ENCODE measurements at regions not wholly inside any gene's neighbourhood (a gene's known extent, or its start where the extent isn't known, plus 50 kb on each side); places are given as distances from the start of the nearest gene placed in this dataset.
"Not testable (repeated sequence)": the region's sequence is repeated elsewhere in the genome, so short reads cannot be mapped to it uniquely, and the experiment has no call there.

DNA sequence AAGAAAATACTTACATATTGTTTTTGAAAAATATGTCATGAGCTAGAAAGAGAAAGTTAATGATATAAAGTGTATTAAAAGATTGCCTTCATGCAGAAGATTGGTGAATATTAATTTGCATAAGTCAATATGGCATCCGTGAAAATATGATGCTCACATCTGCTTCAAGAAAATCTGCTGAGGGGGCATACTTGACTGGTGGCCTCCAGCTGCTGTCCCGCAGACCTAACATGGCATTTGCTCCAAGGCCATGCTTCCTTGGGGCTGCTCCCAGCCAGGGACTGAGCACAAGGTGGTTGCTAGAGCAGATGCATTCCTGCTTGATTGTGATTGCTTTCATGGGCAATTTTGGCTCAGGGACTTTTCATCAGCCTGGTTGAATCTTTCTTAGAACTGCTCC, 133.8 kb downstream of the TTC6 start:
- TF ChIP-seq, protein P1, sequence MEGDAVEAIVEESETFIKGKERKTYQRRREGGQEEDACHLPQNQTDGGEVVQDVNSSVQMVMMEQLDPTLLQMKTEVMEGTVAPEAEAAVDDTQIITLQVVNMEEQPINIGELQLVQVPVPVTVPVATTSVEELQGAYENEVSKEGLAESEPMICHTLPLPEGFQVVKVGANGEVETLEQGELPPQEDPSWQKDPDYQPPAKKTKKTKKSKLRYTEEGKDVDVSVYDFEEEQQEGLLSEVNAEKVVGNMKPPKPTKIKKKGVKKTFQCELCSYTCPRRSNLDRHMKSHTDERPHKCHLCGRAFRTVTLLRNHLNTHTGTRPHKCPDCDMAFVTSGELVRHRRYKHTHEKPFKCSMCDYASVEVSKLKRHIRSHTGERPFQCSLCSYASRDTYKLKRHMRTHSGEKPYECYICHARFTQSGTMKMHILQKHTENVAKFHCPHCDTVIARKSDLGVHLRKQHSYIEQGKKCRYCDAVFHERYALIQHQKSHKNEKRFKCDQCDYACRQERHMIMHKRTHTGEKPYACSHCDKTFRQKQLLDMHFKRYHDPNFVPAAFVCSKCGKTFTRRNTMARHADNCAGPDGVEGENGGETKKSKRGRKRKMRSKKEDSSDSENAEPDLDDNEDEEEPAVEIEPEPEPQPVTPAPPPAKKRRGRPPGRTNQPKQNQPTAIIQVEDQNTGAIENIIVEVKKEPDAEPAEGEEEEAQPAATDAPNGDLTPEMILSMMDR (IDR thresholded peaks at IDR 0.05; ENCODE audit: borderline replicate concordance, insufficient read depth, low read depth, low read length), result no peak
- no peak overlapping the region for H3K4me3 ChIP-seq (ENCODE audit: low read depth, low read length)

DNA sequence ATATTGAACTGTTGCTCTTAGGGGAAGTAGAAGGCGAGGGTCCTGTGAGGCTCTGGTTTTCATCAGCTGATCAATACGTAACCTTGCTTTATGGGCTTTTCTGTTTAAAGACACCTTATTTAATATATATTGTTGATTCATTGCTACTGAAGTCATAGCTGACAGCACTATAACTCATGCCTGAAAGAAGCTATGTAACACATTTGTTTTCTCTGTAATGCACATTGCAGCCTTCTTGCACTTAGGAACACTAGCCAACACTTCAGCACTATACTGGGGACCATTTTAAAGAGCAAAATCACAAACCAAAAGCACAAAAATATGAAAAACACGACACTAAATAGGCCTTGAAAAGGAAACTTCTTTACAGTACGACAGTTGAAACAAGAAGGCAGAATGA, 135.7 kb downstream of the TTC6 start:
- H3K4me3 ChIP-seq (ENCODE audit: low read depth, low read length), result no peak overlapping the region
- TF ChIP-seq, protein P1 (IDR thresholded peaks at IDR 0.05; ENCODE audit: borderline replicate concordance, insufficient read depth, low read depth, low read length), result no peak

DNA sequence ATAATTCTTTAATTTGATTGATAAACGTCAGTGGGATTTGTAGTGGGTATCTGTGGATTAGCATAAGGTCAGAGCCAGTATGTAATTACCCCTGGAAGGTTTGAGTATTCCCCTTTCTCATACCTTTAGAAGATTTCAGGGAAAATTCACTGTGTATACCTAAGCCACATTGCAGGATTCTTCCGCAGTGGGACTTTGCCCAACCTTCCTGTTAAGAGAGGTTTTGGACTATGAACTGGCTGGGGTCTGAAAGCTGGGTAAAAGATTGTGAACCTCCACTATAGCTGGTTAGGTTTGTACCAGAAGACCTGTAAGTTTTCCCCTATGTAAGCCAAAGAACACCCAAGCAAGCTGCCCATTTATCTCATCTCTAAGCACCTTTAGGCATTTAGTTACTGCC, 150.2 kb downstream of the TTC6 start:
- no peak overlapping the region for H3K4me3 ChIP-seq (ENCODE audit: low read depth, low read length)
- TF ChIP-seq, protein P1 (IDR thresholded peaks at IDR 0.05; ENCODE audit: borderline replicate concordance, insufficient read depth, low read depth, low read length), result no peak

DNA sequence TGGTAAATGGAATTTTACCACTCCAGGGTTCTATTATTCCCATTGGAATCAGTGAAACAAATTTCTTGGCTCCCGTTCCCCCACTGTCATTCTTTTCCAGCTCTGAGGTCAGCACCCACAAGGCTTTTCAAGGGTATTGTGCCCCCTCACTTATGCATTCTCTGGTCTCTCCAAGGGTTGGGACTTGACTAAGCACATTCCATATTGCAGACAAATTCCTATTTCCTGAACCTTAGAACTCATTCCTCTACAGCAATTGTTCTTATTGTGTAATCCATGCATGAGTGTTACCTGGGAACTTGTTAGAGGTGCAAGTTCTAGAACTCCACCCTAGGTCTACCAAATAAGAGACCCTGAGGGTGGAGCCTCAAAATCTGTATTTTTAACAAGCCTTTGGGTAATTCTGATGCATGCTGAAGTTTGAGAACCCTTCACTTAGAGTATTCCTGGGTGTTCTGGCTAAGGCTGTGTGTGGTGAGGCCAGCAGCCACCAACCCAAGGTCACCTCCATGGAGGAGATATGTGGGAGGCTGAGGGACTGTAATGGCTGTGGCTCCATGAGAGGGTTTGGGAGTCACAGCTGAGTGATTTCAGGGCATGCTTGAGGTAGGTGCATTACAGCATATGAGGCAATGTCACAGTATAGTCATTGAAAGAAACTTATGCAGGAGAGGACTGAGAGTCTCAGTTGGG, 150.9 kb downstream of the TTC6 start:
- H3K4me3 ChIP-seq (ENCODE audit: low read depth, low read length), result no peak overlapping the region
- TF ChIP-seq, protein P1 (IDR thresholded peaks at IDR 0.05; ENCODE audit: borderline replicate concordance, insufficient read depth, low read depth, low read length), result no peak

DNA sequence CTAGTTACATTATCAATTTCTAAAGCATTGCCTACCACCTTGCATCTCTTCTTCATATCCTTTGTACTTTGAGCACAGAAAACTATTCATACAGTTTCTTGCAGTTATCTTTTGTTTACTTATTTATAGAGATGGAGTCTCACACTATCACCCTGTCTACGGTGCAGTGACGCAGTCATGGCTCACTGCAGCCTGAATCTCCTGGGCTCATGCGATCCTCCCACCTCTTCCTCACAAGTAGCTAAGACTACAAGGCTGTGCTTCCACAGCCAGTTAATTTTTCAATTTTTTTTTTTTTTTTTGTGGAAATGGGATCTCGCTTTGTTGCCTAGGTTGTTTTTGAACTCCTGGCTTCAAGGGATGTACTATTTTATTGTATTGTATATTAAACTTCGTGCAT, 158.0 kb downstream of the TTC6 start:
- no peak overlapping the region for H3K4me3 ChIP-seq (ENCODE audit: low read depth, low read length)
- TF ChIP-seq, protein P1 (IDR thresholded peaks at IDR 0.05; ENCODE audit: borderline replicate concordance, insufficient read depth, low read depth, low read length), result no peak

DNA sequence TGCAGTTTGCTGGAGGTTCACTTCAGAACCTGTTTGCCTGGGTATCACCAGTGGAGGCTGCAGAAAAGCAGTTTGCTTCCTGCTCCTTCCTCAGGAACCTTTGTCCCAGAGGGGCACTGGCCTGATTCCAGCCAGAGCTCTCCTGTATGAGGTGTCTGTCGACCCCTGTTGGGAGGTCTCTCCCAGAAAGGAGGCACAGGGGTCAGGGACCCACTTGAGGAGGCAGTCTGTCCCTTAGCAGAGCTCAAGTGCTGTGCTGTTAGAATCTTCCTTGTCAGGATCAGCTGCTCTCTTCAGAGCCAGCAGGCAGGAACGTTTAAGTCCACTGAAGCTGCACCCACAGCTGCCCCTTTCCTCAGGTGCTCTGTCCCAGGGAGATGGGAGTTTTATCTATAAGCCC, 164.8 kb downstream of the TTC6 start:
- not testable (repeated sequence) for H3K4me3 ChIP-seq (ENCODE audit: low read depth, low read length)

DNA sequence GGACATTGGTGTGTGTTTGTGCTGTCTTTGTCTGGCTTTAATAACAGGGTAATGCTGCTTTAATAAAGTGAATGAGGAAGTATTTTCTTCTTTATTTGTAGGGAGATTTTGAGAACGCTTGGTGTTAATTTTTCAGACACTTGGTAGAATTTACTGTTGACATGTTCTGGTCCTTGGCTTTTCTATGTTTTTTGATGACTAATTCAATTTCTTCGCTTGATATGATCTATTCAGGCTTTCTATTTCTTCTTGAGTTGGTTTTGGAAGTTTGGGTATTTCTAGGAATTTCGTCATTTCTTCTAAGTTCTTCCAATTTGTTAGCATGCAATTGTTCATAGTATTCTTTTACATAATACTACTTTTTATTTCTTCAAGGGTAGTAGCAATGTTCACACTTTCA, 167.8 kb downstream of the TTC6 start:
- TF ChIP-seq, protein P1 (IDR thresholded peaks at IDR 0.05; ENCODE audit: borderline replicate concordance, insufficient read depth, low read depth, low read length), result no peak
- H3K4me3 ChIP-seq (ENCODE audit: low read depth, low read length), result no peak overlapping the region

DNA sequence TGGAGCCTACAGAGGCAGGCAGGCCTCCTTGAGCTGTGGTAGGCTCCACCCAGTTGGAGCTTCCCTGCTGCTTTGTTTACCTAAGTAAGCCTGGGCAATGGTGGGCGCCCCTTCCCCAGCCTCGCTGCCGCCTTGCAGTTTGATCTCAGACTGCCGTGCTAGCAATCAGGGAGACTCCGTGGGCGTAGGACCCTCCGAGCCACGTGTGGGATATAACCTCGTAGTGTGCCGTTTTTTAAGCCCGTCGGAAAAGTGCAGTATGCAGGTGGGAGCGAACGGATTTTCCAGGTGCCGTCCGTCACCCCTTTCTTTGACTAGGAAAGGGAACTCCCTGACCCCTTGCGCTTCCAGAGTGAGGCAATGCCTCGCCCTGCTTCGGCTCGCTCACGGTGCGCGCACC, 176.9 kb downstream of the TTC6 start:
- not testable (repeated sequence) for H3K4me3 ChIP-seq (ENCODE audit: low read depth, low read length)

All from GM12875 (cell line).